ENCODE measurements at regions not wholly inside any gene's neighbourhood (a gene's known extent, or its start where the extent isn't known, plus 50 kb on each side); places are given as distances from the start of the nearest gene placed in this dataset.
"Not testable (repeated sequence)": the region's sequence is repeated elsewhere in the genome, so short reads cannot be mapped to it uniquely, and the experiment has no call there.

- Histone ChIP-seq H3K4me1 (ENCODE audit: insufficient read depth, low read length, poor library complexity, severe bottlenecking) (no peaks in the 10 kb centered on the region), H3K9me3 (ENCODE audit: low read length) (no peaks in the 10 kb centered on the region), H3K36me3 (ENCODE audit: insufficient read depth, low read length) (no peaks in the 10 kb centered on the region), H3K79me2 (ENCODE audit: insufficient read depth, low read depth, low read length) (no peaks in the 10 kb centered on the region), H3K9me2 (ENCODE audit: insufficient read depth, low read length) (no peaks in the 10 kb centered on the region), H2AFZ (ENCODE audit: low read length) (no peak overlapping the region), H4K20me1 (ENCODE audit: insufficient read depth, low read length) (no peaks in the 10 kb centered on the region), H3K27ac (ENCODE audit: low read depth, low read length, poor library complexity, severe bottlenecking) (no peak overlapping the region), H3K4me2 (ENCODE audit: low read length) (no peak overlapping the region), H3K4me3 (ENCODE audit: low read depth, low read length, poor library complexity, severe bottlenecking) (no peak overlapping the region)
- ChIA-PET CTCF (ENCODE audit: unreplicated experiment) (no interaction called here), POLR2A (no interaction called here)
- no peak for DNase-seq (ENCODE audit: low spot score)
- intact Hi-C loops (cut with micrococcal nuclease; ENCODE audit: unreplicated experiment): no loop called here
- TF ChIP-seq EZH2phosphoT487 (IDR thresholded peaks at IDR 0.05; ENCODE audit: borderline replicate concordance, low read depth, low read length) (no peak), CTCF (conservative IDR thresholded peaks at IDR 0.05; ENCODE audit: low read length) (no peak)
- BruUV-seq (replicated peaks): no TSS peak
Observed at GRCh38 chr10:94240901-94241300, 121.8 kb downstream of the NOC3L start.

- Histone ChIP-seq H3K27ac (ENCODE audit: low read depth, low read length, poor library complexity, severe bottlenecking) (no peak overlapping the region), H3K4me1 (ENCODE audit: insufficient read depth, low read length, poor library complexity, severe bottlenecking) (no peaks in the 10 kb centered on the region), H3K9me3 (ENCODE audit: low read length) (no peaks in the 10 kb centered on the region), H3K4me2 (ENCODE audit: low read length) (no peak overlapping the region), H3K4me3 (ENCODE audit: low read depth, low read length, poor library complexity, severe bottlenecking) (no peak overlapping the region), H4K20me1 (ENCODE audit: insufficient read depth, low read length) (no peaks in the 10 kb centered on the region), H2AFZ (ENCODE audit: low read length) (no peak overlapping the region), H3K79me2 (ENCODE audit: insufficient read depth, low read depth, low read length) (no peaks in the 10 kb centered on the region), H3K9me2 (ENCODE audit: insufficient read depth, low read length) (no peaks in the 10 kb centered on the region), H3K36me3 (ENCODE audit: insufficient read depth, low read length) (no peaks in the 10 kb centered on the region)
- DNase-seq (ENCODE audit: low spot score): no peak
- BruUV-seq (replicated peaks): no TSS peak
- intact Hi-C loops (cut with micrococcal nuclease; ENCODE audit: unreplicated experiment): no loop called here
- CTCF ChIA-PET (ENCODE audit: unreplicated experiment): no interaction called here
- POLR2A ChIA-PET: interaction anchor here (1.0 kb wide), 1 partner anchor 11 kb away, joined by 3 read pairs; no protein-coding TSS in a partner anchor
- TF ChIP-seq CTCF (conservative IDR thresholded peaks at IDR 0.05; ENCODE audit: low read length) (no peak), EZH2phosphoT487 (IDR thresholded peaks at IDR 0.05; ENCODE audit: borderline replicate concordance, low read depth, low read length) (no peak)
Observed at GRCh38 chr10:94251098-94251497, 111.6 kb downstream of the NOC3L start.

- Histone ChIP-seq H3K27ac (ENCODE audit: low read depth, low read length, poor library complexity, severe bottlenecking) (no peak overlapping the region), H3K4me1 (ENCODE audit: insufficient read depth, low read length, poor library complexity, severe bottlenecking) (no peaks in the 10 kb centered on the region), H3K4me3 (ENCODE audit: low read depth, low read length, poor library complexity, severe bottlenecking) (no peak overlapping the region), H3K4me2 (ENCODE audit: low read length) (no peak overlapping the region), H4K20me1 (ENCODE audit: insufficient read depth, low read length) (no peaks in the 10 kb centered on the region), H2AFZ (ENCODE audit: low read length) (no peak overlapping the region), H3K9me2 (ENCODE audit: insufficient read depth, low read length) (no peaks in the 10 kb centered on the region), H3K9me3 (ENCODE audit: low read length) (no peaks in the 10 kb centered on the region), H3K79me2 (ENCODE audit: insufficient read depth, low read depth, low read length) (no peaks in the 10 kb centered on the region), H3K36me3 (ENCODE audit: insufficient read depth, low read length) (no peaks in the 10 kb centered on the region)
- ChIA-PET CTCF (ENCODE audit: unreplicated experiment) (no interaction called here), POLR2A (interaction anchor here (0.5 to 1.0 kb wide), 2 partner anchors 11 to 291 kb away, joined by 3 read pairs; no protein-coding TSS in a partner anchor)
- no TSS peak for BruUV-seq (replicated peaks)
- intact Hi-C loops (cut with micrococcal nuclease; ENCODE audit: unreplicated experiment): no loop called here
- TF ChIP-seq EZH2phosphoT487 (IDR thresholded peaks at IDR 0.05; ENCODE audit: borderline replicate concordance, low read depth, low read length) (no peak), CTCF (conservative IDR thresholded peaks at IDR 0.05; ENCODE audit: low read length) (no peak)
- no peak for DNase-seq (ENCODE audit: low spot score)
Observed at GRCh38 chr10:94251568-94251967, 111.2 kb downstream of the NOC3L start.

- CTCF ChIA-PET (ENCODE audit: unreplicated experiment); H2AFZ ChIP-seq (ENCODE audit: low read length): not testable (repeated sequence)
Observed at GRCh38 chr10:94257407-94257806, 105.3 kb downstream of the NOC3L start.

More at GRCh38 chr10:94257407-94257806, 105.3 kb downstream of the NOC3L start:
- H3K36me3 ChIP-seq (ENCODE audit: insufficient read depth, low read length); BruUV-seq (replicated peaks); DNase-seq (ENCODE audit: low spot score); H3K4me1 ChIP-seq (ENCODE audit: insufficient read depth, low read length, poor library complexity, severe bottlenecking); H3K4me2 ChIP-seq (ENCODE audit: low read length); H3K79me2 ChIP-seq (ENCODE audit: insufficient read depth, low read depth, low read length); H3K27ac ChIP-seq (ENCODE audit: low read depth, low read length, poor library complexity, severe bottlenecking); H3K9me2 ChIP-seq (ENCODE audit: insufficient read depth, low read length); POLR2A ChIA-PET; H4K20me1 ChIP-seq (ENCODE audit: insufficient read depth, low read length); intact Hi-C loops (cut with micrococcal nuclease; ENCODE audit: unreplicated experiment); H3K4me3 ChIP-seq (ENCODE audit: low read depth, low read length, poor library complexity, severe bottlenecking); H3K9me3 ChIP-seq (ENCODE audit: low read length): not testable (repeated sequence)
